GM21723 (cell line): ENCODE measurements at regions not wholly inside any gene's neighbourhood (a gene's known extent, or its start where the extent isn't known, plus 50 kb on each side); places are given as distances from the start of the nearest gene placed in this dataset.

Source experiments
- ATAC-seq: cut with Tn5 transposase; IDR thresholded peaks from one replicate; pipeline ENCODE4 v1.9.1; 2021; ENCODE audit warnings: mild to moderate bottlenecking, moderate library complexity; ENCODE audit not compliant: unreplicated experiment

DNA sequence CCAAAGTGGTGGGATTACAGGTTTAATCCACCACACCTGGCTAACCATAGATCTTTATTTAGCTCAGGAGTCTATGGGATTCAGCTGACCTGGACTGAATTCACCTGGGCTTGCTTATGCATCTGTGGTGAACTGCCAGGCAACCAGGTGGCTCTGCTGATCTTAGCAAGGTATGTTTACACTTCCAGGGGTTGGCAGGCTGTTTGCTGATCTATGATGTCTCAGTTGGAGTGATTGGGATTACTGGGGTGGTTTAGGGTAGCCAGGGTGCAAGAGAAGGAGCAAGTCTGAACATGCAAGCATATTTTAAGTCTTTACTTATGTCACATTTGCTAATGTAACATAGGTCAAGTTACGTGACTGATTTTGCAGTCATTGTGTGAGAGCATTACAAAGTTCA is 63.6 kb upstream of the JAK2 start:
- no peak for ATAC-seq

DNA sequence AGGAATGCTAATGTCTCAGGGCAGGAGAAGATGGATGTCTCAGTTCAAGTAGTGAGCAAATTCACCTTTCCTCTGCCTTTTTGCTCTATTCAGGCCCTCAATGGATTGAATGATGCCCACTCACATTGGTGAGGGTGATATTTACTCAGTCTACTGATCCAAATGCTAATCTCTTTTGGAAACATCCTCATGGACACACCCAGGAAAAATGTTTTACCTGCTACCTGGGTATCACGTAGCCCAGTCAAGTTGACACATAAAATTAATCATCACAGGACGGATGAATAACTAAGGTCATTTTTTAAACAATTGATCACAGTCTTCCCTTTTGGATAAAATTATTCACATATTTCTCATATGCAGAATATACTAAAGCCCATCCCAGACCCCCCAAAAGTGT is 63.0 kb upstream of the JAK2 start:
- ATAC-seq = no peak

DNA sequence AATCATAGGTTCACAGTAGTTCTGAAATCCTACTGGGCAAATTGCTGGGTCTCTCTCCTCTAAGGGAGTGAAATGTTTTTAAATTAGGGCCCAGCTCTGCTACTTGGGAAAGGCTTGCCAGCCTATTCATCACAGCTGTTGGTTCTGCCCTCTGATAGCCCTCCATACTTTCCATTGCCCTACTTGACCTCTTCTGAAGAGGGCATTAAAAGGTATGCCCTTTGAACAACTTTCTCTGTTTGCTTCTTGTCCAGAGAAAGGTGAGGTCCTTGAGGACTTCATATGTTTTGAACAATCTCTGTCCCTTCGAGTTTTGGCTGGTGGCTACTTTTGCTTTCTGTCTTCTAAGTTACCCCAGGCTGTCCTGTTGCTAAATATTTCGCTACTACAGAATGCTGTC is 62.3 kb upstream of the JAK2 start:
- ATAC-seq = no peak

DNA sequence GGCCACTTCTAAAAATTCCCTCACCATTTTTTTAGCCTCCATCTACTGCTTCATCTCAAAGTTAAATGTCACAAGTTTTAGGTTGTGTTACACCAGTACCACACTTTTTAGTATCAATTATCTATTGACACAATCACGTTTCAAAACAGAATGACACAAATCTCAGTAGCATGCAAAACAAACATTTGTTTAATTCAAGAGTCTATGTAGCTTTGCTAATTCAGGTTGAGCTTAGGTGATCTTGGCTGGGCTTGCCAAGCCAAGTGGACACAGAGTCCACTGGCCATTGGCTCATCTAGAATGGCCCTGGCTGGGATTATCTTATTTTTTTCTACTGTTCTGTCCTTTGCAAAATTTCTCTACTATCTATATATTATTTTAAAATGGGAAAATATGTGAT is 61.9 kb upstream of the JAK2 start:
- no peak for ATAC-seq

DNA sequence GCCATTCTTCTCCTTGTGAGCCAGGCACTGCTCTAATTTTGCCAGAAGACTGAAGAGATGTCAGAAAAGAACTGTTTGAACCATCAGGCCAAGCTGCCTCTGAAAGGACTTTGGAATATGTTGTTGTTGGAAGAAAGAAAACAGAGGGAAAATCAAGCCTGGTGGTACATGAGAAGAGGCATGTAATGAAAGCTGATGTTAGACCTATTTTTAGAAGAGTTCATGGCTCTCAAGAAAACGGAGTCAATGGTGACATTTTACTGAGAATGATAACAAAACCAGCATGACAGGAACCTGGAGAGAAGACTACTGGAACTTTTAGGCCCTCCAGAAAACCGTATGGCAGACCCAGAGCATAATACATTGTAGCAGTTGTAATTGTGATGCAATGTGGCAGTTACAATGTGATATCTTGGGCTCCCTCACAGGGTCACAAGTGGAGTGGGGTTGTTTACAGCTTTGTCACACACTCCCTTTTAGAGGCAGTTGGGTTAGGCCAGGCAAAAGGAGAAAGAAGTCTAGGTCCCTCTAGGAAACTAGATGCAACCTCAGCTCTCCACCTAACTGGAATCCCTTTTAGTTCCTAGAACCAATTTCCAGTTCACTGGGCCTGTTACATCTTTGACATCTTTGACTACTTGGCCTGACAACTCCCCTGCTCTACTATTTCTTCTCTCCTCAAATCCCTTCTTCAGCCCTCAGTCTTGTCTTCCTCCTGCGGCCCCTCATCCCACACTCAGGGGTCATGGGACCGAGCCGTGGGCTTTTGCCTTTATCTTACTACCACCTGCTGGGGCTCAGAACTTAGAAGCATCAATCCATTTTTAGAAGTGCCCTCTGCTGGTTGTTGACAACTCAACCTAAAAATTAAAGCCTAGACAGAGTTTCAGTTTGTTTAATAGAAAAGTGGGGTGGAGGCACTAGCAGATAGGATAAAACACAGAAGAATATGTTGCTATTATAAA is 61.2 kb upstream of the JAK2 start:
- ATAC-seq = peak; percentile 74

GRCh38 chr9:4926239-4926638 is 58.8 kb upstream of the JAK2 start:
- no peak for ATAC-seq

GRCh38 chr9:4927043-4927471 is 58.0 kb upstream of the JAK2 start:
- peak; percentile 58 for ATAC-seq

DNA sequence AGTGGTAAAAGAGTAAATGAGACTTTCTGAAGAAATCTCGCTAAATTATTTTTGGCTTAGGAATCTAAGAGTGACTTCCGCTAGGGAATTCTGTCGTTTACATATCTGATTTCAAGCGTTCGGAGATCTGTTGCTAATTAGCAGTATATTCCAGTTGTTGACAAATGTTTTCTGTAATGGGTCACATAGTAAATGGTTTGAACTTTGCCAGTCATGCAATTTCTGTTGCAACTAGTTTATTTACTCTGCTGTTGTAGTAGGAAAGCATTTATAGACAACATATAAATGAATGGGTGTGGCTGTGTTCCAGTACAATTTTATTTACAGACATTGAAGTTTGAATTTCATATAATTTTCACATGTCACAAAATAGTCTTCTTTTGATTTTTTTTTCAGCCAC is 57.4 kb upstream of the JAK2 start:
- no peak for ATAC-seq

GRCh38 chr9:4929917-4930316 is 55.2 kb upstream of the JAK2 start:
- ATAC-seq = no peak

GRCh38 chr9:4932681-4933080 is 52.4 kb upstream of the JAK2 start:
- no peak for ATAC-seq

- ATAC-seq = no peak
These were observed 51.9 kb upstream of the JAK2 start for GRCh38 chr9:4933177-4933576.

GRCh38 chr9:4933861-4934260 is 51.2 kb upstream of the JAK2 start:
- ATAC-seq = no peak

- ATAC-seq = no peak
These were observed 49.9 kb upstream of the JAK2 start for GRCh38 chr9:4935001-4935672.
